Adrenal gland (tissue), 5 donors: ENCODE measurements at regions not wholly inside any gene's neighbourhood (a gene's known extent, or its start where the extent isn't known, plus 50 kb on each side); places are given as distances from the start of the nearest gene placed in this dataset.

Experiments
- CTCF ChIP-seq, 6 experiments: fragments of 450-650 bp in 4 of 6; fragments of 200-600 bp in 2 of 6; sonication (generic) in 1 of 6; IDR thresholded peaks; 1 replicate in 5 of 6; 2 replicates in 1 of 6; pipeline versions ENCODE4 v1.5.1 to v1.8.0; 2016 to 2021; ENCODE audit warnings: antibody characterized with exemption in 6 of 6, mild to moderate bottlenecking in 2 of 6, moderate library complexity in 1 of 6
- POLR2A ChIP-seq, 2 donors: fragments of 450-650 bp; IDR thresholded peaks; one replicate each; pipeline ENCODE4 v1.6.1; 2017; ENCODE audit warnings: antibody characterized with exemption in 2 of 2, mild to moderate bottlenecking in 2 of 2, moderate library complexity in 1 of 2
- donor health status: DM: no; HTN: no; CAD: no.

GRCh38 chr16:65409510-65409909 is 287.6 kb upstream of the CDH11 start:
- TF ChIP-seq POLR2A (IDR thresholded peaks at IDR 0.05) = no peak
- TF ChIP-seq CTCF (IDR thresholded peaks at IDR 0.05) = no peak
